ENCODE measurements at regions not wholly inside any gene's neighbourhood (a gene's known extent, or its start where the extent isn't known, plus 50 kb on each side); places are given as distances from the start of the nearest gene placed in this dataset.

GRCh38 chr21:27104846-27105431 is 138.1 kb upstream of the ADAMTS5 start:
- TF ChIP-seq CTCF (IDR thresholded peaks at IDR 0.05; ENCODE audit: borderline replicate concordance, control extremely low read depth, extremely low read depth, insufficient read depth, missing control alignments): no peak
- no peak for DNase-seq (ENCODE audit: low spot score)
- in situ Hi-C loops (cut with MboI; ENCODE audit: low sequenced_read_pairs, unreplicated experiment): no loop called here

- no peak for TF ChIP-seq CTCF (IDR thresholded peaks at IDR 0.05; ENCODE audit: borderline replicate concordance, control extremely low read depth, extremely low read depth, insufficient read depth, missing control alignments)
- in situ Hi-C loops (cut with MboI; ENCODE audit: low sequenced_read_pairs, unreplicated experiment): no loop called here
Measured at GRCh38 chr21:27103768-27104167, 136.9 kb upstream of the ADAMTS5 start.

GRCh38 chr21:27101523-27101922 is 134.6 kb upstream of the ADAMTS5 start:
- in situ Hi-C loops (cut with MboI; ENCODE audit: low sequenced_read_pairs, unreplicated experiment): no loop called here

More at GRCh38 chr21:27103768-27104167, 136.9 kb upstream of the ADAMTS5 start:
- no peak for DNase-seq (ENCODE audit: low spot score)

GRCh38 chr21:27094184-27094948 is 127.5 kb upstream of the ADAMTS5 start:
- DNase-seq (ENCODE audit: low spot score): no peak
- no peak for TF ChIP-seq CTCF (IDR thresholded peaks at IDR 0.05; ENCODE audit: borderline replicate concordance, control extremely low read depth, extremely low read depth, insufficient read depth, missing control alignments)
- in situ Hi-C loops (cut with MboI; ENCODE audit: low sequenced_read_pairs, unreplicated experiment): no loop called here

More at GRCh38 chr21:27101523-27101922, 134.6 kb upstream of the ADAMTS5 start:
- TF ChIP-seq CTCF (IDR thresholded peaks at IDR 0.05; ENCODE audit: borderline replicate concordance, control extremely low read depth, extremely low read depth, insufficient read depth, missing control alignments): no peak
- DNase-seq (ENCODE audit: low spot score): no peak

- no peak for TF ChIP-seq CTCF (IDR thresholded peaks at IDR 0.05; ENCODE audit: borderline replicate concordance, control extremely low read depth, extremely low read depth, insufficient read depth, missing control alignments)
- in situ Hi-C loops (cut with MboI; ENCODE audit: low sequenced_read_pairs, unreplicated experiment): no loop called here
- no peak for DNase-seq (ENCODE audit: low spot score)
Measured at GRCh38 chr21:27086630-27087029, 119.7 kb upstream of the ADAMTS5 start.

- in situ Hi-C loops (cut with MboI; ENCODE audit: low sequenced_read_pairs, unreplicated experiment): no loop called here
- no peak for DNase-seq (ENCODE audit: low spot score)
- TF ChIP-seq CTCF (IDR thresholded peaks at IDR 0.05; ENCODE audit: borderline replicate concordance, control extremely low read depth, extremely low read depth, insufficient read depth, missing control alignments): no peak
Measured at GRCh38 chr21:27086186-27086585, 119.3 kb upstream of the ADAMTS5 start.
